ENCODE measurements at regions not wholly inside any gene's neighbourhood (a gene's known extent, or its start where the extent isn't known, plus 50 kb on each side); places are given as distances from the start of the nearest gene placed in this dataset.

- no peaks in the 10 kb centered on the region for H3K9me3 ChIP-seq
- H3K27me3 ChIP-seq: no peaks in the 10 kb centered on the region
- H3K4me3 ChIP-seq (ENCODE audit: low read depth in 1 of 2, low read length in 1 of 2): no peak overlapping the region
- no peak for TF ChIP-seq CTCF (IDR thresholded peaks at IDR 0.05)
- H3K27ac ChIP-seq: no peak overlapping the region
- no peaks in the 10 kb centered on the region for H3K36me3 ChIP-seq
- H3K4me1 ChIP-seq (ENCODE audit: control insufficient read depth in 1 of 2, insufficient read depth in 1 of 2, low read depth in 1 of 2, low read length in 1 of 2): no peaks in the 10 kb centered on the region
Observed at GRCh38 chr13:105990256-105990958, 545.1 kb downstream of the EFNB2 start.

- Histone ChIP-seq H3K27me3 (no peaks in the 10 kb centered on the region), H3K36me3 (no peaks in the 10 kb centered on the region), H3K4me1 (ENCODE audit: control insufficient read depth in 1 of 2, insufficient read depth in 1 of 2, low read depth in 1 of 2, low read length in 1 of 2) (no peaks in the 10 kb centered on the region), H3K27ac (no peak overlapping the region), H3K4me3 (ENCODE audit: low read depth in 1 of 2, low read length in 1 of 2) (no peak overlapping the region), H3K9me3 (no peaks in the 10 kb centered on the region)
- TF ChIP-seq CTCF (IDR thresholded peaks at IDR 0.05): no peak
Observed at GRCh38 chr13:105984646-105985045, 550.8 kb downstream of the EFNB2 start.

GRCh38 chr13:105984236-105984635 lies 551.2 kb downstream of the EFNB2 start:
- Histone ChIP-seq H3K9me3 (no peaks in the 10 kb centered on the region), H3K27ac (no peak overlapping the region), H3K4me3 (ENCODE audit: low read depth in 1 of 2, low read length in 1 of 2) (no peak overlapping the region), H3K36me3 (no peaks in the 10 kb centered on the region), H3K4me1 (ENCODE audit: control insufficient read depth in 1 of 2, insufficient read depth in 1 of 2, low read depth in 1 of 2, low read length in 1 of 2) (no peaks in the 10 kb centered on the region), H3K27me3 (no peaks in the 10 kb centered on the region)
- no peak for TF ChIP-seq CTCF (IDR thresholded peaks at IDR 0.05)

- H3K9me3 ChIP-seq: no peaks in the 10 kb centered on the region
- TF ChIP-seq CTCF (IDR thresholded peaks at IDR 0.05): no peak
- H3K27me3 ChIP-seq: no peaks in the 10 kb centered on the region
- H3K36me3 ChIP-seq: no peaks in the 10 kb centered on the region
- H3K27ac ChIP-seq: no peak overlapping the region
- no peak overlapping the region for H3K4me3 ChIP-seq (ENCODE audit: low read depth in 1 of 2, low read length in 1 of 2)
- H3K4me1 ChIP-seq (ENCODE audit: control insufficient read depth in 1 of 2, insufficient read depth in 1 of 2, low read depth in 1 of 2, low read length in 1 of 2): no peaks in the 10 kb centered on the region
Observed at GRCh38 chr13:105982219-105982930, 553.1 kb downstream of the EFNB2 start.

- no peaks in the 10 kb centered on the region for H3K27me3 ChIP-seq
- no peak overlapping the region for H3K4me3 ChIP-seq (ENCODE audit: low read depth in 1 of 2, low read length in 1 of 2)
- no peak for TF ChIP-seq CTCF (IDR thresholded peaks at IDR 0.05)
- H3K27ac ChIP-seq: no peak overlapping the region
- H3K36me3 ChIP-seq: no peaks in the 10 kb centered on the region
- H3K4me1 ChIP-seq (ENCODE audit: control insufficient read depth in 1 of 2, insufficient read depth in 1 of 2, low read depth in 1 of 2, low read length in 1 of 2): no peaks in the 10 kb centered on the region
- no peaks in the 10 kb centered on the region for H3K9me3 ChIP-seq
Observed at GRCh38 chr13:105979131-105980011, 556.1 kb downstream of the EFNB2 start.

All from neutrophil (primary cell).